RWPE1 (cell line): ENCODE measurements at regions not wholly inside any gene's neighbourhood (a gene's known extent, or its start where the extent isn't known, plus 50 kb on each side); places are given as distances from the start of the nearest gene placed in this dataset.
"Not testable (repeated sequence)": the region's sequence is repeated elsewhere in the genome, so short reads cannot be mapped to it uniquely, and the experiment has no call there.

ENCODE experiments used
- CTCF ChIA-PET: fragments of 350-600 bp; sonication (Branson Sonifier 250); formaldehyde crosslinking; extraction: SDS; loops from one replicate; lab custom pipeline; 2021; lab: Yijun Ruan, JAX
- POLR2A ChIA-PET: fragments of 400-600 bp; formaldehyde crosslinking; extraction: SDS; loops from one replicate; lab custom pipeline; 2020; ENCODE audit warnings: antibody characterized with exemption; ENCODE audit not compliant: low non-redundant PET; lab: Yijun Ruan, JAX
- DNase-seq: peaks from one replicate; pipeline ENCODE4 v3.0.0; 2012; ENCODE audit warnings: low spot score
- H3K27ac ChIP-seq: fragments of 450-650 bp; 2 replicates; pipeline ENCODE4 v1.5.1; 2017
- CTCF ChIP-seq: fragments of 450-650 bp; conservative IDR thresholded peaks from 2 replicates; pipeline ENCODE4 v1.5.1; 2017; ENCODE audit warnings: low read depth, mild to moderate bottlenecking

- no peak for DNase-seq
- no peak overlapping the region for H3K27ac ChIP-seq
- CTCF ChIA-PET: no interaction called here
- POLR2A ChIA-PET: no interaction called here
- no peak for TF ChIP-seq CTCF
Observed at GRCh38 chr6:80872199-80872950, 765.9 kb downstream of the BCKDHB start.

- ChIA-PET POLR2A (no interaction called here), CTCF (no interaction called here)
- no peak overlapping the region for H3K27ac ChIP-seq
- TF ChIP-seq CTCF: no peak
- DNase-seq: no peak
Observed at GRCh38 chr6:80862756-80863155, 756.3 kb downstream of the BCKDHB start.

GRCh38 chr6:80860107-80860506 lies 753.6 kb downstream of the BCKDHB start:
- no peak for DNase-seq
- ChIA-PET POLR2A (no interaction called here), CTCF (no interaction called here)
- H3K27ac ChIP-seq: no peak overlapping the region
- no peak for TF ChIP-seq CTCF

- POLR2A ChIA-PET, CTCF ChIA-PET: not testable (repeated sequence)
Observed at GRCh38 chr6:80847973-80848372, 741.5 kb downstream of the BCKDHB start.

GRCh38 chr6:80832337-80832736 lies 725.9 kb downstream of the BCKDHB start:
- H3K27ac ChIP-seq: no peak overlapping the region
- no peak for TF ChIP-seq CTCF
- ChIA-PET CTCF (interaction anchor here (0.7 kb wide), 1 partner anchor 1936 kb away, joined by 3 read pairs; no protein-coding TSS in a partner anchor), POLR2A (no interaction called here)
- no peak for DNase-seq

More at GRCh38 chr6:80847973-80848372, 741.5 kb downstream of the BCKDHB start:
- DNase-seq, H3K27ac ChIP-seq: not testable (repeated sequence)

GRCh38 chr6:80793411-80793810 lies 686.9 kb downstream of the BCKDHB start:
- ChIA-PET POLR2A (no interaction called here), CTCF (no interaction called here)

More at GRCh38 chr6:80793411-80793810, 686.9 kb downstream of the BCKDHB start:
- DNase-seq: no peak
- TF ChIP-seq CTCF: no peak
- H3K27ac ChIP-seq: no peak overlapping the region
